ENCODE measurements at regions not wholly inside any gene's neighbourhood (a gene's known extent, or its start where the extent isn't known, plus 50 kb on each side); places are given as distances from the start of the nearest gene placed in this dataset.

GRCh38 chr16:65624666-65625065 lies 502.8 kb upstream of the CDH11 start:
- TF ChIP-seq CTCF (IDR thresholded peaks at IDR 0.05) (no peak), EZH2 (IDR thresholded peaks at IDR 0.05; ENCODE audit: borderline replicate concordance, insufficient read depth, low read depth, low read length, poor library complexity, severe bottlenecking) (no peak)
